Natural killer cell (primary cell): ENCODE measurements at regions not wholly inside any gene's neighbourhood (a gene's known extent, or its start where the extent isn't known, plus 50 kb on each side); places are given as distances from the start of the nearest gene placed in this dataset.

Experiments used
- ATAC-seq, 3 donors: fragments of 150-1000 bp in 2 of 3; fragments of 200-7000 bp in 1 of 3; cut with Tn5 transposase; 1 replicate in 1 of 3; 2 replicates in 2 of 3; pipeline ENCODE4 v1.10.0; 2021; ENCODE audit warnings: mild to moderate bottlenecking in 2 of 3, moderate library complexity in 2 of 3
- DNase-seq, 2 donors: peaks; one replicate each; pipeline versions ENCODE4 v3.0.0 to v3.0.0-alpha.2; 2013 to 2021; ENCODE audit warnings: mixed read lengths in 1 of 2
- H3K27ac ChIP-seq: one replicate; pipeline ENCODE4 v1.5.1; 2013; ENCODE audit warnings: mild to moderate bottlenecking, low read length
- H3K27me3 ChIP-seq: one replicate; pipeline ENCODE4 v1.6.1; 2013; ENCODE audit warnings: low read length; ENCODE audit not compliant: control insufficient read depth, insufficient read depth
- H3K36me3 ChIP-seq: one replicate; pipeline ENCODE4 v1.6.1; 2013; ENCODE audit warnings: low read length; ENCODE audit not compliant: control insufficient read depth, insufficient read depth
- H3K4me1 ChIP-seq: one replicate; pipeline ENCODE4 v1.6.1; 2013; ENCODE audit warnings: low read length; ENCODE audit not compliant: control insufficient read depth, insufficient read depth
- H3K4me3 ChIP-seq: one replicate; pipeline ENCODE4 v1.5.1; 2013; ENCODE audit warnings: low read length
- H3K9me3 ChIP-seq: one replicate; pipeline ENCODE4 v1.6.1; 2013; ENCODE audit warnings: low read length; ENCODE audit not compliant: control insufficient read depth, insufficient read depth
- H3K27ac Mint-ChIP-seq, 2 donors: one replicate each; pipeline ENCODE4 v1.8.0; 2022; ENCODE audit warnings: mild to moderate bottlenecking in 2 of 2, mixed read lengths in 2 of 2, moderate library complexity in 1 of 2
- H3K27me3 Mint-ChIP-seq, 2 donors: one replicate each; pipeline ENCODE4 v1.8.0; 2022; ENCODE audit warnings: low read depth in 2 of 2, mixed read lengths in 2 of 2
- H3K36me3 Mint-ChIP-seq: one replicate; pipeline ENCODE4 v1.8.0; 2022; ENCODE audit warnings: mixed read lengths
- H3K4me1 Mint-ChIP-seq, 2 donors: one replicate each; pipeline ENCODE4 v1.8.0; 2022; ENCODE audit warnings: mixed read lengths in 2 of 2
- H3K4me3 Mint-ChIP-seq: one replicate; pipeline ENCODE4 v1.8.0; 2022; ENCODE audit warnings: mild to moderate bottlenecking, moderate library complexity, mixed read lengths
- H3K9me3 Mint-ChIP-seq, 2 donors: one replicate each; pipeline ENCODE4 v1.8.0; 2022; ENCODE audit warnings: mixed read lengths in 2 of 2
- CTCF ChIP-seq: fragments of 200-600 bp; IDR thresholded peaks from one replicate; pipeline ENCODE4 v1.8.0; 2022; ENCODE audit warnings: antibody characterized with exemption
- WGBS: methylation state at CpG from one replicate; pipeline ENCODE4 v1.1.7; 2013; ENCODE audit warnings: missing lambda C conversion rate; ENCODE audit not compliant: insufficient coverage; 5-methylcytosine and 5-hydroxymethylcytosine counted together
- intact Hi-C: fragments of 100-400 bp; cut with micrococcal nuclease; formaldehyde crosslinking; loops from one replicate; pipeline ENCODE4 v1.14.2; 2022

- TF ChIP-seq CTCF, result no peak
- no peaks in the 10 kb centered on the region for H3K4me1 ChIP-seq
- no peaks in the 10 kb centered on the region for H3K36me3 Mint-ChIP-seq
- no peaks in the 10 kb centered on the region for H3K4me1 Mint-ChIP-seq
- H3K36me3 ChIP-seq, result no peaks in the 10 kb centered on the region
- peaks cover 8 to 17% of the 10 kb centered on the region in 2 donors for H3K9me3 Mint-ChIP-seq
- H3K4me3 Mint-ChIP-seq, result no peak overlapping the region
- H3K27me3 ChIP-seq, result no peaks in the 10 kb centered on the region
- no peaks in the 10 kb centered on the region for H3K27me3 Mint-ChIP-seq
- no peak for ATAC-seq
- no peak overlapping the region for H3K27ac Mint-ChIP-seq
- peaks cover 12% of the 10 kb centered on the region for H3K9me3 ChIP-seq
- intact Hi-C loops, result no loop called here
- no peak overlapping the region for H3K27ac ChIP-seq
- H3K4me3 ChIP-seq, result no peak overlapping the region
- DNase-seq, result no peak
- WGBS, result 67% methylated on average over 1 of the region's 1 CpG
Observed at GRCh38 chr13:103941506-103942140, 875.4 kb upstream of the SLC10A2 start.

- H3K27me3 Mint-ChIP-seq, result no peaks in the 10 kb centered on the region
- ATAC-seq, result no peak
- no peak overlapping the region for H3K27ac Mint-ChIP-seq
- no peak for TF ChIP-seq CTCF
- DNase-seq, result no peak
- peaks cover 7% of the 10 kb centered on the region for H3K36me3 Mint-ChIP-seq
- Histone ChIP-seq H3K27me3 (no peaks in the 10 kb centered on the region), H3K9me3 (peaks cover 12% of the 10 kb centered on the region), H3K4me3 (no peak overlapping the region), H3K36me3 (no peaks in the 10 kb centered on the region), H3K4me1 (no peaks in the 10 kb centered on the region), H3K27ac (no peak overlapping the region)
- intact Hi-C loops, result no loop called here
- H3K4me3 Mint-ChIP-seq, result no peak overlapping the region
- no peaks in the 10 kb centered on the region for H3K4me1 Mint-ChIP-seq
- WGBS, result 100% methylated on average over 4 of the region's 4 CpGs
- H3K9me3 Mint-ChIP-seq, result peaks cover 11 to 21% of the 10 kb centered on the region in 2 donors
Observed at GRCh38 chr13:103935117-103935516, 868.9 kb upstream of the SLC10A2 start.

GRCh38 chr13:103931885-103932284, 865.7 kb upstream of the SLC10A2 start:
- Histone ChIP-seq H3K4me3 (no peak overlapping the region), H3K9me3 (no peaks in the 10 kb centered on the region), H3K36me3 (no peaks in the 10 kb centered on the region), H3K4me1 (no peaks in the 10 kb centered on the region), H3K27ac (no peak overlapping the region), H3K27me3 (no peaks in the 10 kb centered on the region)
- H3K27me3 Mint-ChIP-seq, result no peaks in the 10 kb centered on the region
- DNase-seq (no peak), ATAC-seq (no peak)
- intact Hi-C loops, result no loop called here
- peaks cover 12 to 22% of the 10 kb centered on the region in 2 donors for H3K9me3 Mint-ChIP-seq
- TF ChIP-seq CTCF, result no peak
- WGBS, result 93% methylated on average over 9 of the region's 12 CpGs
- H3K27ac Mint-ChIP-seq, result no peak overlapping the region
- no peak overlapping the region for H3K4me3 Mint-ChIP-seq
- no peaks in the 10 kb centered on the region for H3K4me1 Mint-ChIP-seq
- H3K36me3 Mint-ChIP-seq, result peaks cover 7% of the 10 kb centered on the region

- no peaks in the 10 kb centered on the region for H3K27me3 ChIP-seq
Observed at GRCh38 chr13:103931331-103931845, 865.2 kb upstream of the SLC10A2 start.

More at GRCh38 chr13:103931331-103931845, 865.2 kb upstream of the SLC10A2 start:
- 86% methylated on average over 3 of the region's 3 CpGs for WGBS
- no peak overlapping the region for H3K4me3 ChIP-seq
- H3K36me3 ChIP-seq, result no peaks in the 10 kb centered on the region
- Mint-ChIP-seq H3K27me3 (no peaks in the 10 kb centered on the region), H3K36me3 (peaks cover 7% of the 10 kb centered on the region), H3K27ac (no peak overlapping the region), H3K4me3 (no peak overlapping the region), H3K9me3 (peaks cover 8 to 19% of the 10 kb centered on the region in 2 donors), H3K4me1 (no peaks in the 10 kb centered on the region)
- TF ChIP-seq CTCF, result no peak
- DNase-seq (no peak), ATAC-seq (no peak)
- H3K9me3 ChIP-seq, result no peaks in the 10 kb centered on the region
- intact Hi-C loops, result no loop called here
- no peak overlapping the region for H3K27ac ChIP-seq
- no peaks in the 10 kb centered on the region for H3K4me1 ChIP-seq
